ENCODE measurements at regions not wholly inside any gene's neighbourhood (a gene's known extent, or its start where the extent isn't known, plus 50 kb on each side); places are given as distances from the start of the nearest gene placed in this dataset.

- TF ChIP-seq POLR2AphosphoS5 (IDR thresholded peaks at IDR 0.05; ENCODE audit: low read depth, low read length) (no peak), POLR2A (IDR thresholded peaks at IDR 0.05; ENCODE audit: low read depth, low read length) (no peak), TAF1 (IDR thresholded peaks at IDR 0.05; ENCODE audit: low read depth, low read length) (no peak), PAX5 (IDR thresholded peaks at IDR 0.05; ENCODE audit: insufficient read depth, low read length, severe bottlenecking) (no peak), POU2F2 (IDR thresholded peaks at IDR 0.05; ENCODE audit: low read depth, low read length) (no peak)
These were observed 189.1 kb downstream of the BMP2 start for GRCh38 chr20:6956574-6956973.

All from GM12891 (cell line).